Prostate gland (tissue), 2 donors: ENCODE measurements at regions not wholly inside any gene's neighbourhood (a gene's known extent, or its start where the extent isn't known, plus 50 kb on each side); places are given as distances from the start of the nearest gene placed in this dataset.

Experiments used
- DNase-seq: peaks from one replicate; pipeline ENCODE4 v3.0.0-alpha.2; 2019; ENCODE audit warnings: low spot score
- H3K27ac ChIP-seq, 2 donors: fragments of 200-600 bp; sonication (generic); 2 replicates each; pipeline ENCODE4 v1.5.1; 2017 to 2019
- H3K27me3 ChIP-seq: fragments of 200-600 bp; sonication (generic); replicated peaks from 2 replicates; pipeline ENCODE4 v1.5.1; 2019; ENCODE audit not compliant: insufficient read depth
- H3K36me3 ChIP-seq, 2 donors: fragments of 200-600 bp; sonication (generic); 1 replicate in 1 of 2; 2 replicates in 1 of 2; pipeline versions ENCODE4 v1.5.1 to v1.8.1; 2017 to 2019
- H3K4me1 ChIP-seq: fragments of 200-600 bp; sonication (generic); replicated peaks from 2 replicates; pipeline ENCODE4 v1.5.1; 2019
- H3K4me3 ChIP-seq, 2 donors: fragments of 200-600 bp; sonication (generic); 2 replicates each; pipeline ENCODE4 v1.5.1; 2017 to 2019
- H3K9me3 ChIP-seq: fragments of 200-600 bp; sonication (generic); 2 replicates; pipeline ENCODE4 v1.5.1; 2017
- POLR2A ChIP-seq: fragments of 450-650 bp; IDR thresholded peaks from one replicate; pipeline ENCODE4 v1.6.1; 2016; ENCODE audit warnings: antibody characterized with exemption, mild to moderate bottlenecking
- POLR2AphosphoS5 ChIP-seq: sonication (generic); formaldehyde crosslinking; IDR thresholded peaks from one replicate; pipeline ENCODE4 v1.6.1; 2017; ENCODE audit warnings: antibody characterized with exemption
- WGBS: methylation state at CpG from one replicate; pipeline ENCODE4 v1.1.5; 2018; 5-methylcytosine and 5-hydroxymethylcytosine counted together
- intact Hi-C: fragments of 100-400 bp; cut with DNase I; formaldehyde crosslinking; loops from one replicate; pipeline ENCODE4 v1.14.2; 2022
- TF ChIP-seq, protein P1 (sequence below), 4 experiments: fragments of 200-600 bp in 2 of 4; fragments of 450-650 bp in 2 of 4; sonication (generic) in 2 of 4; IDR thresholded peaks; 1 replicate in 3 of 4; 2 replicates in 1 of 4; pipeline ENCODE4 v1.5.1; 2016 to 2019; ENCODE audit warnings: antibody characterized with exemption in 4 of 4, mild to moderate bottlenecking in 2 of 4, moderate library complexity in 2 of 4

DNA sequence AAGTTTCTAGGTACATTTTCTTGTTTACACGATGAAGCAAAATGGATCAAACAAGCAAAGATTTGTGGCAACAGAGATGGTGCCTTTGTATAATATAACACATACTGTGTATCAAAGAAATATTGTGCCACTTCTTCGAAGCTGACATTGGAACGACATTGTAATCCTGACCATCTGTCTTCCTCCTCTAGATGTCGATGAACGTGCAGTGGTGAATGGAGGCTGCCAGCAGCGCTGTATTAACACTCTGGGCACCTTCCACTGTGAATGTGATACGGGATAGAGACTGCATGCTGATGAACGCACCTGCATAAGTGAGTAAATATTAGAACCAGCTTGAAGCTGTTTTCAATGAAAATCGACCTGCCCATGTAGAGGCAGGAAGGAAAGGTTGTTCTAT, 613.3 kb upstream of the GOLIM4 start:
- H3K4me1 ChIP-seq: no peaks in the 10 kb centered on the region
- intact Hi-C loops: no loop called here
- TF ChIP-seq POLR2A (no peak), POLR2AphosphoS5 (no peak)
- TF ChIP-seq, protein P1, sequence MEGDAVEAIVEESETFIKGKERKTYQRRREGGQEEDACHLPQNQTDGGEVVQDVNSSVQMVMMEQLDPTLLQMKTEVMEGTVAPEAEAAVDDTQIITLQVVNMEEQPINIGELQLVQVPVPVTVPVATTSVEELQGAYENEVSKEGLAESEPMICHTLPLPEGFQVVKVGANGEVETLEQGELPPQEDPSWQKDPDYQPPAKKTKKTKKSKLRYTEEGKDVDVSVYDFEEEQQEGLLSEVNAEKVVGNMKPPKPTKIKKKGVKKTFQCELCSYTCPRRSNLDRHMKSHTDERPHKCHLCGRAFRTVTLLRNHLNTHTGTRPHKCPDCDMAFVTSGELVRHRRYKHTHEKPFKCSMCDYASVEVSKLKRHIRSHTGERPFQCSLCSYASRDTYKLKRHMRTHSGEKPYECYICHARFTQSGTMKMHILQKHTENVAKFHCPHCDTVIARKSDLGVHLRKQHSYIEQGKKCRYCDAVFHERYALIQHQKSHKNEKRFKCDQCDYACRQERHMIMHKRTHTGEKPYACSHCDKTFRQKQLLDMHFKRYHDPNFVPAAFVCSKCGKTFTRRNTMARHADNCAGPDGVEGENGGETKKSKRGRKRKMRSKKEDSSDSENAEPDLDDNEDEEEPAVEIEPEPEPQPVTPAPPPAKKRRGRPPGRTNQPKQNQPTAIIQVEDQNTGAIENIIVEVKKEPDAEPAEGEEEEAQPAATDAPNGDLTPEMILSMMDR (IDR thresholded peaks at IDR 0.05): no peak
- no peak overlapping the region for H3K27ac ChIP-seq
- 82% methylated on average over 9 of the region's 9 CpGs for WGBS
- no peaks in the 10 kb centered on the region for H3K9me3 ChIP-seq
- no peaks in the 10 kb centered on the region for H3K36me3 ChIP-seq
- no peak for DNase-seq
- no peaks in the 10 kb centered on the region for H3K27me3 ChIP-seq
- no peak overlapping the region for H3K4me3 ChIP-seq

DNA sequence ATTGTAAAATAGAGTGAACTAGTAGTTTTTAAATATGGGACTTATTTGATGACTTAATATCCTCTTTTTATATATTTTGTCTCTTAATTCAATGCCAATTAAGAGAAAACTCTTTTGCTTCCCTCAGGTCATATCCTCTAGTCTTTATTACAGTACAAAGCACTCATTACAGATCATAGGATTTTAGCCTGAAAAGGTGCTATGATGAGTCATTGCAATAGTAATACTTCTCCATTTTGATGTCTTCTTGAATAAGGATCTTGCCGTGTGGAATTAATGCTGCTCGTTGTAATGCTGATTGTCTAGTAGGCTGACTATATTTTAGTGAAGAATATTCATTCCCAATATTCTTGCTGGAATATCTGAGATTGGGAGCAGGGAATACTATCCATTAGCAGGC, 612.2 kb upstream of the GOLIM4 start:
- TF ChIP-seq POLR2AphosphoS5: no peak
- TF ChIP-seq, protein P1 (IDR thresholded peaks at IDR 0.05): no peak
- no peak for TF ChIP-seq POLR2A
- 86% methylated on average over 2 of the region's 2 CpGs for WGBS
- Histone ChIP-seq H3K27ac (no peak overlapping the region), H3K36me3 (no peaks in the 10 kb centered on the region), H3K4me1 (no peaks in the 10 kb centered on the region), H3K9me3 (no peaks in the 10 kb centered on the region), H3K4me3 (no peak overlapping the region), H3K27me3 (no peaks in the 10 kb centered on the region)
- intact Hi-C loops: no loop called here
- DNase-seq: no peak

DNA sequence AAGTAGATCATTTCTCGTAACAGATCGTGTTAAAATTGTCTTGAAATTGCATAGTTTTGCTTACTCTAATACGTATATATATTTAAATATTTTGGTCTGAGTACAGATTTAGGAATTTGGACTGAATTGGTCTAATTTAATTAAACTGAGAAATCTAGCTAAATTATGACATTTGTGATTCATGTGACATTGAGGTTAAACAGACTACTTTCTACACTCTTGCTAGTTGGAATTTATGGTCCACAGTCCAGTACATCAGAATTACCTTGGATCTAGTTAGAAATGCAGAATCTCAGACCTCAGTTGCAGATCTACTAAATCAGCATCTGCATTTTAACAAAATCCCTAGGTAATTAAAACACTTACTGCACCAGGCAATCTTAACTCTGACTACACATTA, 609.7 kb upstream of the GOLIM4 start:
- H3K27me3 ChIP-seq: no peaks in the 10 kb centered on the region
- H3K4me3 ChIP-seq: no peak overlapping the region
- no peak for DNase-seq
- H3K4me1 ChIP-seq: no peaks in the 10 kb centered on the region
- H3K36me3 ChIP-seq: no peaks in the 10 kb centered on the region
- intact Hi-C loops: no loop called here
- TF ChIP-seq POLR2A (no peak), POLR2AphosphoS5 (no peak)
- TF ChIP-seq, protein P1 (IDR thresholded peaks at IDR 0.05): no peak
- no peak overlapping the region for H3K27ac ChIP-seq
- H3K9me3 ChIP-seq: no peaks in the 10 kb centered on the region
- WGBS: 94% methylated on average over 3 of the region's 3 CpGs

DNA sequence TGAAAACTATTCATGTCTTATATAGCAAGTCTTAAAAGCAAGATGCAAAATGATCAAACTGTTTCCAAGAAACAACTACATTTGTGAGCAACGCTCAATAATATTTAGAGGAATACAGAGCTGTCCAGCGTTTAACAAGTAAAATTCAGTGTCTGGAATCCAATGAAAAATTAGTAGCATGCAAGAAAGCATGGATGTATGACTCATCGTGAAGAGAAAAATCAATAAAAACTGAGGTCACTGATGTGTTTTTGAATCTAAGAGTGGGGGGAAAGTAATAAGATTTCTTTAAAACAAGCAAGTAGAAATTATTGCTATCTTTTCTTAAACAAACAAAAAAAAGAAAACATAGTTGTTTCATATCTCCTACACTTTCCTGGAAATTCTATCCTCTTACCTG, 600.3 kb upstream of the GOLIM4 start:
- H3K27me3 ChIP-seq: no peaks in the 10 kb centered on the region
- no peaks in the 10 kb centered on the region for H3K4me1 ChIP-seq
- DNase-seq: no peak
- no peaks in the 10 kb centered on the region for H3K36me3 ChIP-seq
- no peaks in the 10 kb centered on the region for H3K9me3 ChIP-seq
- intact Hi-C loops: no loop called here
- TF ChIP-seq POLR2A: no peak
- TF ChIP-seq, protein P1 (IDR thresholded peaks at IDR 0.05): no peak
- TF ChIP-seq POLR2AphosphoS5: no peak
- H3K4me3 ChIP-seq: no peak overlapping the region
- no peak overlapping the region for H3K27ac ChIP-seq
- WGBS: 62% methylated on average over 3 of the region's 3 CpGs

DNA sequence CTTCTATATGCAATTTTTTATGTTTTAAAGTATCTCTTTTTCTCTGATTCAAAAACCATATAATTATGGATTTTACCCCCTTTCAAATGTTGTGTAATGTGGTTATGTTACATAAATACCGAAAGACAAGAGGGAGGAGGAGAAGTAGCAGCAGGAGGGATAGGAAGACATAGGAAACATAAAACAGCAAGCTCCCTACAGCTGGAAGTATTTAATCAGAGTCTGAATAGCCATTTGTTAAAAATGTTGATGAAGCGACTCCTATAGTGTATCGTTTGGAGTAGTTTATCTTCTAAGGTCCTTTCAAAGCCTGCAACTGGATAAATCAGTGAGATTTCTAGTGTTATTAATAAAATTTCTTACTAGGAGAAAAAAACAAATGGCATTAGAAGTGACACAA, 598.1 kb upstream of the GOLIM4 start:
- Histone ChIP-seq H3K4me3 (no peak overlapping the region), H3K9me3 (no peaks in the 10 kb centered on the region), H3K27ac (no peak overlapping the region), H3K4me1 (no peaks in the 10 kb centered on the region), H3K36me3 (no peaks in the 10 kb centered on the region), H3K27me3 (no peaks in the 10 kb centered on the region)
- intact Hi-C loops: no loop called here
- WGBS: 68% methylated on average over 3 of the region's 3 CpGs
- no peak for DNase-seq
- TF ChIP-seq, protein P1 (IDR thresholded peaks at IDR 0.05): no peak
- TF ChIP-seq POLR2AphosphoS5 (no peak), POLR2A (no peak)
